ENCODE measurements at regions not wholly inside any gene's neighbourhood (a gene's known extent, or its start where the extent isn't known, plus 50 kb on each side); places are given as distances from the start of the nearest gene placed in this dataset.

GRCh38 chr4:174133551-174133950, 149.9 kb downstream of the FBXO8 start:
- TF ChIP-seq POLR2AphosphoS5 (IDR thresholded peaks at IDR 0.05; ENCODE audit: low read depth, low read length) (no peak), SIN3A (IDR thresholded peaks at IDR 0.05; ENCODE audit: borderline replicate concordance, insufficient read depth, low read length) (no peak)

GRCh38 chr4:174131901-174132300, 151.6 kb downstream of the FBXO8 start:
- no peak for TF ChIP-seq TAF1 (IDR thresholded peaks at IDR 0.05; ENCODE audit: borderline replicate concordance, insufficient read depth, low read length)
- TF ChIP-seq REST (IDR thresholded peaks at IDR 0.05; ENCODE audit: insufficient read depth in 1 of 2, low read depth in 2 of 2, low read length in 2 of 2) = no peak
- no peak for TF ChIP-seq POLR2AphosphoS5 (IDR thresholded peaks at IDR 0.05; ENCODE audit: low read depth, low read length)
- TF ChIP-seq SIN3A (IDR thresholded peaks at IDR 0.05; ENCODE audit: borderline replicate concordance, insufficient read depth, low read length) = no peak
- no peak for TF ChIP-seq FOXP2 (optimal IDR thresholded peaks at IDR 0.05; ENCODE audit: borderline replicate concordance, extremely low read depth, extremely low read length, insufficient read depth)

GRCh38 chr4:174122705-174123104, 160.8 kb downstream of the FBXO8 start:
- TF ChIP-seq SIN3A (IDR thresholded peaks at IDR 0.05; ENCODE audit: borderline replicate concordance, insufficient read depth, low read length) (no peak), REST (IDR thresholded peaks at IDR 0.05; ENCODE audit: insufficient read depth in 1 of 2, low read depth in 2 of 2, low read length in 2 of 2) (no peak), TAF1 (IDR thresholded peaks at IDR 0.05; ENCODE audit: borderline replicate concordance, insufficient read depth, low read length) (no peak), FOXP2 (optimal IDR thresholded peaks at IDR 0.05; ENCODE audit: borderline replicate concordance, extremely low read depth, extremely low read length, insufficient read depth) (no peak), POLR2AphosphoS5 (IDR thresholded peaks at IDR 0.05; ENCODE audit: low read depth, low read length) (no peak)

GRCh38 chr4:174120446-174121295, 162.8 kb downstream of the FBXO8 start:
- TF ChIP-seq FOXP2 (optimal IDR thresholded peaks at IDR 0.05; ENCODE audit: borderline replicate concordance, extremely low read depth, extremely low read length, insufficient read depth) (no peak), POLR2AphosphoS5 (IDR thresholded peaks at IDR 0.05; ENCODE audit: low read depth, low read length) (no peak), TAF1 (IDR thresholded peaks at IDR 0.05; ENCODE audit: borderline replicate concordance, insufficient read depth, low read length) (no peak), SIN3A (IDR thresholded peaks at IDR 0.05; ENCODE audit: borderline replicate concordance, insufficient read depth, low read length) (no peak), REST (IDR thresholded peaks at IDR 0.05; ENCODE audit: insufficient read depth in 1 of 2, low read depth in 2 of 2, low read length in 2 of 2) (no peak)

- TF ChIP-seq SIN3A (IDR thresholded peaks at IDR 0.05; ENCODE audit: borderline replicate concordance, insufficient read depth, low read length) = no peak
- TF ChIP-seq REST (IDR thresholded peaks at IDR 0.05; ENCODE audit: insufficient read depth in 1 of 2, low read depth in 2 of 2, low read length in 2 of 2) = no peak
- no peak for TF ChIP-seq POLR2AphosphoS5 (IDR thresholded peaks at IDR 0.05; ENCODE audit: low read depth, low read length)
- no peak for TF ChIP-seq FOXP2 (optimal IDR thresholded peaks at IDR 0.05; ENCODE audit: borderline replicate concordance, extremely low read depth, extremely low read length, insufficient read depth)
- no peak for TF ChIP-seq TAF1 (IDR thresholded peaks at IDR 0.05; ENCODE audit: borderline replicate concordance, insufficient read depth, low read length)
Measured at GRCh38 chr4:174119830-174120229, 163.6 kb downstream of the FBXO8 start.

Measured in PFSK-1 (cell line).